HG03342 (cell line): ENCODE measurements at regions not wholly inside any gene's neighbourhood (a gene's known extent, or its start where the extent isn't known, plus 50 kb on each side); places are given as distances from the start of the nearest gene placed in this dataset.
A peak's percentile ranks its signal among the peaks of the same experiment; 100 is the strongest.

Experiments
- ATAC-seq: cut with Tn5 transposase; IDR thresholded peaks from one replicate; pipeline ENCODE4 v1.9.1; 2021; ENCODE audit warnings: mild to moderate bottlenecking, moderate library complexity; ENCODE audit not compliant: unreplicated experiment

- ATAC-seq = no peak
Observed at GRCh38 chr4:100130964-100131363, 59.3 kb downstream of the DDIT4L start.

DNA sequence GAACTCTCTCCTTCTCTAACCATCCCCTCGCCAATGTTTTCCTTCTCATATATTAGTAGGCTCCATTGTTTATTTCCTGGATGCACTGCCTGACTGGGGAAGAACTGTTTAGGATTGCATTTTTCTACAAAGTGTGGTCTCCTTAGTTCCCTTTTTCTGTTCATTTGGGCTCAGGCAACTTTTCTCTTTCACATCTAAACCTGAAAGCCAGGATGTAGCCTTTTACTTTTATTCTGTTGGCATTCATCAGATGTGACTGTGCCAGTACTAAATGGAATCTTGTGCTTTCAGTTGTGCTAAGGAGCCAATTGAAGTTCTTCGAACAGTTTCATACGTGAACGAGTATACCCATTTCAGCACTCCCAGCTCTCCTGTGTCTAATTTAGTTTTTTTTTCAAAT lies 59.8 kb downstream of the DDIT4L start:
- no peak for ATAC-seq

GRCh38 chr4:100129774-100130173 lies 60.5 kb downstream of the DDIT4L start:
- no peak for ATAC-seq

DNA sequence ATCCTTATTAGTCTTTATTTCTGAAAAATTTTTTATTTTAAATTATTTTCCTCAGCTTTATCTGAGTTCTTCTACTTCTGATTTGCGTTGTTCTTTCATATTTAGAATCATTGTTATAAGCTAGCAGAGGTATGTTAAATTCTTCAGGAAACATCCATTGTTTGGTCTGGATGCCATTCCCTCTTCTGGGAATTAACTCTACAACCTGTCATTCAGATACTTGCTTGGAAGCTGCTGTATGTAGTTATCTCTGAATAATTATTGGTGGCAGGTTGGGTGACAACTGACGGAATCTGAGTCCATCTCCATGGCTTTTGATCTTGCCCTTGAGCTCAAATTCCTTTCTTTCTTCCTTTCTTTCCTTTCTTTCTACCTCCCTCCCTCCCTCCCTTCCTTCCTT lies 61.9 kb downstream of the DDIT4L start:
- ATAC-seq = no peak

DNA sequence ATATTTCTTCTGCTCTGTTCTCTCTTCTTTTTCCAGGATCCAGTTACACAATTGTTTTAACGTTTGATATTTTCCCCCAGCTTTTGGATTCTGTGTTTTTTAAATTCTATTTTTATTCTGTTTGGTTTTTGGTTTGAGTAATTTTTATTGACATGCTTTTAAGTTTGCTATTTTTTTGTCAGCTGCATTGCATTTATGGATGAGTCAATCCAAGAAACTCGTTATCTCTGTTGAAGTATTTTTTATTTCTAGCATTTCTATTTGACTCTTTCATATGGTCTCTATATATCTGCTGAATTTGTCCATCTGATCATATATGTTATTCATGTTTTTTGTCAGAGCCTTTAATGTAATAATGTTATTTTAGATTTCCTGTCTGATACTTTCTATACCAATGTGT lies 65.6 kb downstream of the DDIT4L start:
- ATAC-seq = no peak

DNA sequence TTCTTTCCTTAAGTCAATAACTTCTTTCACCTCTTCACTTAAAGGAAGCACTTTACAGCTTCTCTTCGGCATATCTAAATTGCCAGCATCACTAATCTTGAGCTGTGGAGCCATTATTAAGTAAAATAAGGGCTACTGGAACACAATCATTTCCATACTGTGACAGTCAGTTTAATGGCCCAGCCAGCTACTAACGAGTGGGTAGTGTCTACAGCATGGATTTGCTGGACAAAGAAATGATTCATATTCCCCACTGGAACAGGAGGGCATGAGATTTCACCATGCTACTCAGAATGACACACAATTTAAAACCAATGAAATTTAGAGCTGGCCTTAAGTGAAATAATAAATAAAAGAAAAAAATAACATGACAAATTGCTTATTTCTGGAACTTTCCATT lies 72.1 kb downstream of the DDIT4L start:
- no peak for ATAC-seq

GRCh38 chr4:100117750-100118149 lies 72.5 kb downstream of the DDIT4L start:
- ATAC-seq = no peak

DNA sequence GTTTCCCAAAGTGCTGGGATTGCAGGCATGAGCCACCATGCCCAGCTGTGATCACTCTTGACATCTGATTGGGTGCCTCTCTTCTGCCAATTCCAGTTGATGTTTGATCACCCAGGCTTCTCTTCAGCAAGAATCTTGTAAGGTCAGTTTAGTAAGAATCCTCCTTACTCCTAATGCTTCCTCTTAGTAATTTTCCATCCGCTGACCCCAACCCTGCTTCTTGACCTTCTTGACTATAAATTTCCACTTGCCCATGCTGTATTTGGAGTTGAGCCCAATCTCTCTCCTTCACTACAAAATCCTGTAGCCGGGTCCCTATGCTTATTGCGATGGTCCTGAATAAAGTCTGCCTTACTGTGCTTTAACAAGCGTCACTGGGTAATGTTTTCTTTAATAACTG lies 75.4 kb downstream of the DDIT4L start:
- no peak for ATAC-seq

- ATAC-seq = no peak
Observed at GRCh38 chr4:100113732-100114131, 76.5 kb downstream of the DDIT4L start.

DNA sequence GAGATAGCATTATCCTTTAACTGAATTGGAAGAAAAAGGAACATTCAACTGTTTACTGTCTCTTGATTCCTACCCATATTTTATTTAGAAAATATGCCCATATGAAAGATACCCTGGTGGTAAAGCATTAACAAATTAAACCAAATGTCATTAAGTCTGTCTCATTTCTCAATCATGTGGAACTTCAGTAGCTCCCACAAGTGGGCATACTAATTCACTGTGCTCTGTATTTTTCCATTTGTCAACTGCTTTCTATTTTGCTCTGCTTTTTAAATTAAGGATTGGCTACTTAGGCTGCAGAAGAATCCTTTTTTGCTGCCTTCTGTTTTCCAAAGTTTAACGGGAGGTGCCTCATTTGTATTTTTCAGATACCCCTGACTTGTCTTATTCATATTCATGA lies 77.2 kb downstream of the DDIT4L start:
- no peak for ATAC-seq

- no peak for ATAC-seq
Observed at GRCh38 chr4:100109921-100110320, 80.3 kb downstream of the DDIT4L start.

GRCh38 chr4:100108869-100109268 lies 81.4 kb downstream of the DDIT4L start:
- no peak for ATAC-seq

- ATAC-seq = peak; percentile 99
Observed at GRCh38 chr4:100106982-100107381, 83.3 kb downstream of the DDIT4L start.

GRCh38 chr4:100103671-100104070 lies 86.6 kb downstream of the DDIT4L start:
- no peak for ATAC-seq

DNA sequence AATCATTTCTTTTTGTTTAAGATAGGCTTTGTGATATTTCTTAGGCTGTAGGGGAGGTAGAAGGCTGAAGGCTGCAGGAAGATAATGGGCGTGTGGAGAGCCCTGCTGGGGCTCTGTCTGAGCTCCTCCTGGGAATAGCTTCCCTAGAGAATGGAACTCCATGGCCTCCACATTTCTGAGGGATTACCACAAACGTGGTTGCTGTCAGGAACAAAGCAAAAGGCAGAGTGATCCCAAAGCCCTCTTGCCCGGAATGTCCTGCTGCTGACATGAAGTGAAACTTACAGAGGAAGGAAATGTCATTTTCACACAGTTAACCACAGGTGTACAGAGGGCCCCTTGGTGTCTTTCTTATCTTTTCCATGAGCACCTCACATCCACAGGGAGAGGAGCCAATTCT lies 89.3 kb downstream of the DDIT4L start:
- ATAC-seq = peak; percentile 58

GRCh38 chr4:100099746-100100145 lies 90.5 kb downstream of the DDIT4L start:
- ATAC-seq = no peak

DNA sequence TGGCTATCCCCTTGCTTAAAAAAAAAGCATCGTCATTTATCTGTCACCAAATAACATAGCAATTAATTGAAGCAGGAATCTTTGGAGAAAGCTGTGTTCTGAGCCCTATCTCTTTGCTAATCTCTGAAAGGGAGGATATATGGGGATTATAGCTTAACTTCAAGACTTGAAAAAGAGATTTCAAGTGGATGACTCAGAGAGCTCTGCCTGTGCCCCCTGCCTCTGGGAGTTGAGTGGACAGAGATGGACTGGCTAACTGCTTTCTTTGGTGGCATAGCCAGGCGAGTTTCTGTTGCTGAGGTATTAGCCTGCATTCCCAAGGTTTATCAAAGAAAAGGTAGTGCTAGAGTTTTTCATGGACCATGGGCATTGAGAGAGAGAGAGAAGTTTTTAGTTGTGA lies 91.6 kb downstream of the DDIT4L start:
- ATAC-seq = no peak

GRCh38 chr4:100098011-100098545 lies 92.2 kb downstream of the DDIT4L start:
- no peak for ATAC-seq

DNA sequence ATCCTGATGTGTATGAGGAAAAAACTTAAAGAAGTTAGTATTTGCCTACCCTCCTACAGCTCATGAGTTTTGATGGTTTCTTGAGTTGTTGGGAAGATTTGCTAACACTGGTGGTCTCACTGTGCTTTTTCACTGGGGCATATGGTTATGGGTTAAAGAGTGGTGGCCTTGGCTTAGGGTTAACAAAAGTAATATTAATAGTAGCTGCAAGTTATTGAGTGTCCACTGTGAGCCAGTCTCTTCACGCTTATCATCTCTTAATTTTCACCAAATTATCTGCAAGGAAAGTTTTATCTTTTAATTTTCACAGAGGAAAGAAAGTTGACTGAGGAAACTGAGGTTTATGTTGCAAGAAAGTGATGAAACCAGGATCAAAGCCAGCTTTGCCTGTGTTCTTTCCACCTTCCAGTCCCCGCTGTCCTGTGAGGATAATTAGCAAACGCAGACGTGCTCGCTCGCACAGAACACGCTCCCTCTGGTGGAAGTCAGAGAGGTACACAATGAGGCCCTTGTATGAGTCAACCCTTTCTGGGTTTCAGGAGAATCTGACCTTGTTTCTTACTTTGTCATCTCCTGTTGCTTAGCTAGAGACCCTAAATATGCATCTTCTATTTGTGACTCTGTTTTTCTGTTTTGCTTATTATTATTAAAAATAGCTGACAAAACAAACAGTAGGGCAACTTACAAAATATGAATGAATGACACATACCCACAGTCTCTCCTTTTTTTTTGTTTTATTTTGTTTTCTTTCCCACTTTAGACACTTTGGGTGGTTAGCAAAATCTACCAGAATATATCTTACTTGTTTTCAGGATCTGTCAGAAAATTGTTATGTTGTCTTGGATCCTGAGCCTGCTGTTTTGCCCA lies 94.3 kb downstream of the DDIT4L start:
- peak; percentile 94 for ATAC-seq

GRCh38 chr4:100093091-100093866 lies 97.0 kb downstream of the DDIT4L start:
- ATAC-seq = peak; percentile 85

DNA sequence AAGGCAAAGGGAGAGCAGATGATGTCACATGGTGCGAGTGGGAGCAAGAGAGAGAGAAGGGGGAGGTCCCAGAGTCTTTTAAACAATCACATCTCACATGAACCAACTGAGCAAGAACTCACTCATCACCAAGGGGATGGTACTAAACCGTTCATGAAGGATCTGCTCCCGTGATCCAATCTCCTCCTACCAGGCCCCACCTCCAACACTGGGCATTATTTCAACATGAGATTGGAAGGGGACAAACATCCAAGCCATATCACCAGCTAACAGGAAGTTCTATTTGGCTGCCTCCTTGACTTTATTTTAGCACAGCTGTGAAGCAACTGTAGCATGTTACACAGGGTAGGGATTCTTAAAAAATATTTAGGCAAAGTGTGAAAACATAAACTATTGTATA lies 102.5 kb downstream of the DDIT4L start:
- ATAC-seq = no peak
